DOHH2 (cell line): ENCODE measurements at regions not wholly inside any gene's neighbourhood (a gene's known extent, or its start where the extent isn't known, plus 50 kb on each side); places are given as distances from the start of the nearest gene placed in this dataset.

ENCODE experiments used
- CTCF ChIP-seq: fragments of 200-600 bp; sonication (generic); IDR thresholded peaks from one replicate; pipeline ENCODE4 v1.5.1; 2014; ENCODE audit warnings: antibody characterized with exemption, mild to moderate bottlenecking, low read depth, low read length; ENCODE audit not compliant: poor library complexity, severe bottlenecking
- EZH2phosphoT487 ChIP-seq: fragments of 200-600 bp; sonication (generic); IDR thresholded peaks from 2 replicates; pipeline ENCODE4 v1.6.1; 2017; ENCODE audit warnings: borderline replicate concordance, mild to moderate bottlenecking, antibody characterized with exemption, low read length, moderate library complexity, mixed read lengths

GRCh38 chr5:56624751-56625150, 190.6 kb upstream of the MAP3K1 start:
- TF ChIP-seq CTCF (no peak), EZH2phosphoT487 (no peak)
